Loucy (cell line): ENCODE measurements at regions not wholly inside any gene's neighbourhood (a gene's known extent, or its start where the extent isn't known, plus 50 kb on each side); places are given as distances from the start of the nearest gene placed in this dataset.

ENCODE experiments used
- H2AFZ ChIP-seq: fragments of 200-600 bp; sonication (generic); 2 replicates; pipeline ENCODE4 v1.6.0; 2016; ENCODE audit warnings: antibody characterized with exemption, mild to moderate bottlenecking, low read length, moderate library complexity
- H3F3A ChIP-seq: fragments of 200-600 bp; 2 replicates; pipeline ENCODE4 v1.6.0; 2016; ENCODE audit warnings: antibody characterized with exemption, low read depth, mild to moderate bottlenecking
- H3K27me3 ChIP-seq: fragments of 200-600 bp; sonication (generic); 2 replicates; pipeline ENCODE4 v1.6.1; 2014; ENCODE audit warnings: low read length, mild to moderate bottlenecking; ENCODE audit not compliant: insufficient read depth, poor library complexity, severe bottlenecking
- H3K36me3 ChIP-seq: fragments of 200-600 bp; sonication (generic); 2 replicates; pipeline ENCODE4 v1.6.1; 2016; ENCODE audit warnings: low read length; ENCODE audit not compliant: insufficient read depth
- H3K4me1 ChIP-seq: fragments of 200-600 bp; sonication (generic); 2 replicates; pipeline ENCODE4 v1.5.1; 2014; ENCODE audit warnings: low read length, mild to moderate bottlenecking; ENCODE audit not compliant: insufficient read depth, poor library complexity, severe bottlenecking
- H3K4me2 ChIP-seq: fragments of 200-600 bp; sonication (generic); 2 replicates; pipeline ENCODE4 v1.6.0; 2014; ENCODE audit warnings: antibody characterized with exemption, low read length, low read depth, mild to moderate bottlenecking; ENCODE audit not compliant: poor library complexity, severe bottlenecking
- H3K4me3 ChIP-seq: fragments of 200-600 bp; sonication (generic); 2 replicates; pipeline ENCODE4 v1.5.1; 2014; ENCODE audit warnings: low read length, mild to moderate bottlenecking, mixed read lengths; ENCODE audit not compliant: poor library complexity, severe bottlenecking
- H3K79me2 ChIP-seq: fragments of 200-600 bp; sonication (generic); 2 replicates; pipeline ENCODE4 v1.6.1; 2014; ENCODE audit warnings: low read length; ENCODE audit not compliant: insufficient read depth
- H3K9ac ChIP-seq: fragments of 200-600 bp; sonication (generic); 2 replicates; pipeline ENCODE4 v1.6.0; 2014; ENCODE audit warnings: mild to moderate bottlenecking, low read depth, low read length, moderate library complexity; ENCODE audit not compliant: poor library complexity, severe bottlenecking
- H3K9me2 ChIP-seq: fragments of 200-600 bp; sonication (generic); replicated peaks from 2 replicates; pipeline ENCODE4 v1.6.1; 2016; ENCODE audit warnings: low read depth, low read length, mixed read lengths
- H3K9me3 ChIP-seq: fragments of 200-600 bp; sonication (generic); 2 replicates; pipeline ENCODE4 v1.6.1; 2014; ENCODE audit warnings: mild to moderate bottlenecking, antibody characterized with exemption, low read length, low read depth; ENCODE audit not compliant: insufficient read depth
- H4K20me1 ChIP-seq: fragments of 200-600 bp; sonication (generic); 2 replicates; pipeline ENCODE4 v1.6.0; 2014; ENCODE audit warnings: antibody characterized with exemption, low read length, mild to moderate bottlenecking; ENCODE audit not compliant: insufficient read depth, poor library complexity, severe bottlenecking
- CTCF ChIP-seq: fragments of 200-600 bp; sonication (generic); conservative IDR thresholded peaks from 2 replicates; pipeline ENCODE4 v1.5.1; 2014; ENCODE audit warnings: mild to moderate bottlenecking, antibody characterized with exemption, low read length
- EZH2phosphoT487 ChIP-seq: fragments of 200-600 bp; IDR thresholded peaks from 2 replicates; pipeline ENCODE4 v1.6.1; 2018; ENCODE audit warnings: antibody characterized with exemption, mild to moderate bottlenecking, moderate library complexity, borderline replicate concordance

GRCh38 chr19:30117636-30118145 lies 175.7 kb downstream of the URI1 start:
- Histone ChIP-seq H3K27me3 (no peaks in the 10 kb centered on the region), H3K79me2 (no peaks in the 10 kb centered on the region)
- TF ChIP-seq EZH2phosphoT487 (no peak), CTCF (no peak)

GRCh38 chr19:30118221-30118620 lies 176.2 kb downstream of the URI1 start:
- Histone ChIP-seq H3K9me2 (no peaks in the 10 kb centered on the region), H3K9me3 (no peaks in the 10 kb centered on the region), H3K27me3 (no peaks in the 10 kb centered on the region), H3K36me3 (no peaks in the 10 kb centered on the region), H3K4me3 (no peak overlapping the region), H3K9ac (no peak overlapping the region), H2AFZ (no peak overlapping the region), H3K4me1 (no peaks in the 10 kb centered on the region), H4K20me1 (no peaks in the 10 kb centered on the region), H3K79me2 (no peaks in the 10 kb centered on the region), H3F3A (no peaks in the 10 kb centered on the region), H3K4me2 (no peak overlapping the region)
- TF ChIP-seq EZH2phosphoT487 (no peak), CTCF (no peak)

More at GRCh38 chr19:30117636-30118145, 175.7 kb downstream of the URI1 start:
- Histone ChIP-seq H3K9ac (no peak overlapping the region), H3K4me2 (no peak overlapping the region), H3K9me3 (no peaks in the 10 kb centered on the region), H3K4me1 (no peaks in the 10 kb centered on the region), H3K4me3 (no peak overlapping the region), H3K9me2 (no peaks in the 10 kb centered on the region), H3K36me3 (no peaks in the 10 kb centered on the region), H4K20me1 (no peaks in the 10 kb centered on the region), H2AFZ (no peak overlapping the region), H3F3A (no peaks in the 10 kb centered on the region)

GRCh38 chr19:30118760-30119159 lies 176.7 kb downstream of the URI1 start:
- Histone ChIP-seq H3K9ac (no peak overlapping the region), H3K36me3 (no peaks in the 10 kb centered on the region), H2AFZ (no peak overlapping the region), H3K9me2 (no peaks in the 10 kb centered on the region), H4K20me1 (no peaks in the 10 kb centered on the region), H3F3A (no peaks in the 10 kb centered on the region), H3K79me2 (no peaks in the 10 kb centered on the region), H3K4me1 (no peaks in the 10 kb centered on the region), H3K4me2 (no peak overlapping the region), H3K27me3 (no peaks in the 10 kb centered on the region), H3K4me3 (no peak overlapping the region), H3K9me3 (no peaks in the 10 kb centered on the region)
- TF ChIP-seq CTCF (no peak), EZH2phosphoT487 (no peak)
